ENCODE measurements at regions not wholly inside any gene's neighbourhood (a gene's known extent, or its start where the extent isn't known, plus 50 kb on each side); places are given as distances from the start of the nearest gene placed in this dataset.

- no peaks in the 10 kb centered on the region for H3K36me3 ChIP-seq (ENCODE audit: control insufficient read depth, insufficient read depth, low read length)
- no peak for TF ChIP-seq CTCF (IDR thresholded peaks at IDR 0.05; ENCODE audit: insufficient read depth, low read length, poor library complexity, severe bottlenecking)
- no peak for DNase-seq (ENCODE audit: extremely low read depth, insufficient read length)
- no peak overlapping the region for H3K4me3 ChIP-seq (replicated peaks; ENCODE audit: low read depth, low read length)
- H3K27me3 ChIP-seq (replicated peaks; ENCODE audit: control insufficient read depth, insufficient read depth, low read length): no peaks in the 10 kb centered on the region; the same call in none of the 2 replicates
Measured at GRCh38 chr1:47505267-47505666, 67.4 kb downstream of the FOXD2 start.

- TF ChIP-seq CTCF (IDR thresholded peaks at IDR 0.05; ENCODE audit: insufficient read depth, low read length, poor library complexity, severe bottlenecking): no peak
- Histone ChIP-seq H3K4me3 (replicated peaks; ENCODE audit: low read depth, low read length) (no peak overlapping the region), H3K27me3 (replicated peaks; ENCODE audit: control insufficient read depth, insufficient read depth, low read length) (no peaks in the 10 kb centered on the region; the same call in none of the 2 replicates), H3K36me3 (ENCODE audit: control insufficient read depth, insufficient read depth, low read length) (no peaks in the 10 kb centered on the region)
- DNase-seq (ENCODE audit: extremely low read depth, insufficient read length): no peak
Measured at GRCh38 chr1:47506053-47506452, 68.2 kb downstream of the FOXD2 start.

GRCh38 chr1:47507144-47507543 lies 69.3 kb downstream of the FOXD2 start:
- H3K27me3 ChIP-seq (replicated peaks; ENCODE audit: control insufficient read depth, insufficient read depth, low read length): no peaks in the 10 kb centered on the region; the same call in none of the 2 replicates
- DNase-seq (ENCODE audit: extremely low read depth, insufficient read length): no peak
- TF ChIP-seq CTCF (IDR thresholded peaks at IDR 0.05; ENCODE audit: insufficient read depth, low read length, poor library complexity, severe bottlenecking): no peak
- no peak overlapping the region for H3K4me3 ChIP-seq (replicated peaks; ENCODE audit: low read depth, low read length)
- no peaks in the 10 kb centered on the region for H3K36me3 ChIP-seq (ENCODE audit: control insufficient read depth, insufficient read depth, low read length)

- Histone ChIP-seq H3K27me3 (replicated peaks; ENCODE audit: control insufficient read depth, insufficient read depth, low read length) (no peaks in the 10 kb centered on the region; the same call in none of the 2 replicates), H3K36me3 (ENCODE audit: control insufficient read depth, insufficient read depth, low read length) (no peaks in the 10 kb centered on the region), H3K4me3 (replicated peaks; ENCODE audit: low read depth, low read length) (no peak overlapping the region)
- DNase-seq (ENCODE audit: extremely low read depth, insufficient read length): no peak
- TF ChIP-seq CTCF (IDR thresholded peaks at IDR 0.05; ENCODE audit: insufficient read depth, low read length, poor library complexity, severe bottlenecking): no peak
Measured at GRCh38 chr1:47507881-47508701, 70.2 kb downstream of the FOXD2 start.

- DNase-seq (ENCODE audit: extremely low read depth, insufficient read length): no peak
- no peak overlapping the region for H3K4me3 ChIP-seq (replicated peaks; ENCODE audit: low read depth, low read length)
- TF ChIP-seq CTCF (IDR thresholded peaks at IDR 0.05; ENCODE audit: insufficient read depth, low read length, poor library complexity, severe bottlenecking): no peak
- no peaks in the 10 kb centered on the region for H3K36me3 ChIP-seq (ENCODE audit: control insufficient read depth, insufficient read depth, low read length)
- H3K27me3 ChIP-seq (replicated peaks; ENCODE audit: control insufficient read depth, insufficient read depth, low read length): no peaks in the 10 kb centered on the region; the same call in none of the 2 replicates
Measured at GRCh38 chr1:47508702-47509431, 71.0 kb downstream of the FOXD2 start.
